CD8-positive, alpha-beta memory T cell (primary cell): ENCODE measurements at regions not wholly inside any gene's neighbourhood (a gene's known extent, or its start where the extent isn't known, plus 50 kb on each side); places are given as distances from the start of the nearest gene placed in this dataset.

ENCODE experiments used
- CTCF ChIA-PET: fragments of 350-600 bp; sonication (Branson Sonifier 250); formaldehyde crosslinking; loops from one replicate; lab custom pipeline; 2021; ENCODE audit warnings: antibody characterized with exemption; lab: Charles Lee
- POLR2A ChIA-PET: fragments of 350-600 bp; sonication (Branson Sonifier 250); formaldehyde crosslinking; loops from one replicate; lab custom pipeline; 2021; ENCODE audit warnings: antibody characterized with exemption; lab: Charles Lee
- DNase-seq, 5 donors: peaks; one replicate each; pipeline versions ENCODE4 v3.0.0 to v3.0.0-alpha.2; 2020 to 2022; ENCODE audit warnings: mixed read lengths in 1 of 5
- H3K27ac ChIP-seq: one replicate; pipeline ENCODE4 v1.7.0; 2013; ENCODE audit warnings: low read depth, mild to moderate bottlenecking, low read length, moderate library complexity
- H3K27me3 ChIP-seq: 2 replicates; pipeline ENCODE4 v1.7.0; 2013; ENCODE audit warnings: low read length, mild to moderate bottlenecking; ENCODE audit not compliant: insufficient read depth, poor library complexity, severe bottlenecking
- H3K36me3 ChIP-seq: 2 replicates; pipeline ENCODE4 v1.7.0; 2013; ENCODE audit warnings: mild to moderate bottlenecking, low read length, moderate library complexity; ENCODE audit not compliant: insufficient read depth
- H3K4me1 ChIP-seq: 2 replicates; pipeline ENCODE4 v1.7.0; 2013; ENCODE audit warnings: mild to moderate bottlenecking, low read length, moderate library complexity; ENCODE audit not compliant: insufficient read depth
- H3K4me3 ChIP-seq: 2 replicates; pipeline ENCODE4 v1.7.0; 2013; ENCODE audit warnings: mild to moderate bottlenecking, low read length
- H3K9me3 ChIP-seq: 2 replicates; pipeline ENCODE4 v1.7.0; 2013; ENCODE audit warnings: mild to moderate bottlenecking, low read length
- H3K27ac Mint-ChIP-seq, 8 donors: one replicate each; pipeline ENCODE4 v1.8.0; 2020 to 2021; ENCODE audit warnings: mixed read lengths in 8 of 8, mild to moderate bottlenecking in 6 of 8, inconsistent platforms in 3 of 8, moderate library complexity in 3 of 8
- H3K27me3 Mint-ChIP-seq, 2 donors: one replicate each; pipeline ENCODE4 v1.8.0; 2020 to 2021; ENCODE audit warnings: mixed read lengths in 2 of 2, mild to moderate bottlenecking in 1 of 2, moderate library complexity in 1 of 2
- H3K36me3 Mint-ChIP-seq, 3 donors: one replicate each; pipeline ENCODE4 v1.8.0; 2020 to 2021; ENCODE audit warnings: mixed read lengths in 3 of 3, inconsistent platforms in 1 of 3, mild to moderate bottlenecking in 1 of 3
- H3K4me1 Mint-ChIP-seq, 3 donors: one replicate each; pipeline ENCODE4 v1.8.0; 2020 to 2021; ENCODE audit warnings: mixed read lengths in 3 of 3, inconsistent platforms in 1 of 3, mild to moderate bottlenecking in 1 of 3
- H3K4me3 Mint-ChIP-seq, 7 donors: one replicate each; pipeline ENCODE4 v1.8.0; 2020 to 2021; ENCODE audit warnings: mixed read lengths in 7 of 7, mild to moderate bottlenecking in 6 of 7, moderate library complexity in 4 of 7, inconsistent platforms in 2 of 7
- H3K9me3 Mint-ChIP-seq, 5 donors: one replicate each; pipeline ENCODE4 v1.8.0; 2020 to 2022; ENCODE audit warnings: mixed read lengths in 5 of 5, mild to moderate bottlenecking in 3 of 5, moderate library complexity in 2 of 5, inconsistent platforms in 1 of 5

DNA sequence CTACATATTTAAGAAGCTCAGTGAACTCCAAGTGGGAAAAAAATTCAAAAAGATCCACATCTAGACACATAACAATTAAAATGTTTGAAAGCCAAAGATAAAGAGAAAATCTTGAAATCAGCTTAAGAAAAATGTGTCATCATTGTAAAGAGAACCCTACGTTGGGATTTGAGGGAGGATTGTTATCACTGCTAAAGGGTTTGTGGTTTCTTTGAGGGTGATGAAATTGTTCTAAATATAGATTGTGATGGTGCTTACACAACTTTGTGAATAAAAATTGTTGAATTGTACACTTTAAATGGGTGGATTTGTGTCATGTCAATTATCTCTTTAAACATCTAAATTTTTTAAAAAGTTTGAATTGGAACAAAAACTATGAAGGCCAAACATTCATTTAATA is 92.2 kb upstream of the ADAMTS19 start:
- no peaks in the 10 kb centered on the region for H3K27me3 Mint-ChIP-seq
- H3K36me3 Mint-ChIP-seq = peaks cover 0 to 5% (median 0%) of the 10 kb centered on the region in 3 donors
- no peaks in the 10 kb centered on the region for H3K36me3 ChIP-seq
- no peak overlapping the region for H3K4me3 Mint-ChIP-seq
- H3K27ac Mint-ChIP-seq = no peak overlapping the region
- no peak overlapping the region for H3K27ac ChIP-seq
- DNase-seq = no peak
- ChIA-PET POLR2A (no interaction called here), CTCF (no interaction called here)
- peaks cover 11 to 20% (median 18%) of the 10 kb centered on the region in 5 donors for H3K9me3 Mint-ChIP-seq
- no peaks in the 10 kb centered on the region for H3K4me1 Mint-ChIP-seq
- no peaks in the 10 kb centered on the region for H3K9me3 ChIP-seq
- H3K4me1 ChIP-seq = no peaks in the 10 kb centered on the region
- H3K4me3 ChIP-seq = no peak overlapping the region
- no peaks in the 10 kb centered on the region for H3K27me3 ChIP-seq

DNA sequence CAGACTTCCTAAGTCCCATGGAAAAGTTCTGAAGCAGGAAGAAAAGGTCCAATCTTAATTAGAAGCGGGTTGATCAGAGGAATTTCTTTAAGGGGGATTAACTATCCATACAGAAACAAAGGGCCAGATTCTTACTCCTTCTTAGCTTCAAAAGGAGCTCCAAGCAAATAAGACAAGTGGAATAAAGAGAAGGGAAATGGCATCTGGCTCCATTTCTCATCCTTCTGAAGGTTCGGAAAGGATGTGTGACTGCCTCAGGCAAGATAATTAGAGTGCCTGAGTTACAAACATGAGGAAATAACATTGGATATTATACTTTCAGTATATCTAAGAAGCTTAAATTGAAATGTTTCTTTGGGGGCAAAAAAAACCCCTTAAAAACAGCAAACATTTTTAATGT is 88.1 kb upstream of the ADAMTS19 start:
- Histone ChIP-seq H3K27ac (no peak overlapping the region), H3K4me1 (no peaks in the 10 kb centered on the region), H3K27me3 (no peaks in the 10 kb centered on the region), H3K36me3 (no peaks in the 10 kb centered on the region), H3K9me3 (no peaks in the 10 kb centered on the region), H3K4me3 (no peak overlapping the region)
- ChIA-PET POLR2A (no interaction called here), CTCF (no interaction called here)
- Mint-ChIP-seq H3K9me3 (peaks cover 0 to 7% (median 3%) of the 10 kb centered on the region in 5 donors), H3K4me3 (no peak overlapping the region), H3K4me1 (no peaks in the 10 kb centered on the region), H3K36me3 (no peaks in the 10 kb centered on the region), H3K27ac (no peak overlapping the region), H3K27me3 (no peaks in the 10 kb centered on the region)
- no peak for DNase-seq

DNA sequence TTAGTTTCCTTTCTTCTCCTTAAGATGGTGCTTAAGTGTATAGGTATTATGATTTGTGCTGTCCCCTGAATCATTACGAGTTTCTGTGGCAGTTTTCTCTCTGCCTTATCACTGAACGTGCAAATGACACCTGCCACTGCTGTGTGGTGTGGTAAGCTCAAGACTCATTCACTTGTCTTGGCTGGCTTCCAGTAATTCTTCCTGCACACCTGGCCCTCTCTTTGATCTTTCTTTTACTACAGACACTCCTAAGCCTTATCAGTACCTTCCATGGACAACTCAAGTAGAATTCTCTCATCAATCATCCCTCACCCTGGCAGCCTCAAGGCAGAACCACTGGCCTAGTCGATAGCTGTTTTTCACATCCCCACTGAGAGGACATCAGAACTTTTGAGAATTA is 82.6 kb upstream of the ADAMTS19 start:
- ChIA-PET POLR2A (no interaction called here), CTCF (no interaction called here)
- Mint-ChIP-seq H3K36me3 (no peaks in the 10 kb centered on the region), H3K9me3 (peaks cover 0 to 7% (median 0%) of the 10 kb centered on the region in 5 donors), H3K4me1 (no peaks in the 10 kb centered on the region), H3K4me3 (no peak overlapping the region), H3K27me3 (no peaks in the 10 kb centered on the region), H3K27ac (no peak overlapping the region)
- Histone ChIP-seq H3K36me3 (no peaks in the 10 kb centered on the region), H3K4me3 (no peak overlapping the region), H3K27me3 (no peaks in the 10 kb centered on the region), H3K27ac (no peak overlapping the region), H3K9me3 (no peaks in the 10 kb centered on the region), H3K4me1 (no peaks in the 10 kb centered on the region)
- DNase-seq = no peak

DNA sequence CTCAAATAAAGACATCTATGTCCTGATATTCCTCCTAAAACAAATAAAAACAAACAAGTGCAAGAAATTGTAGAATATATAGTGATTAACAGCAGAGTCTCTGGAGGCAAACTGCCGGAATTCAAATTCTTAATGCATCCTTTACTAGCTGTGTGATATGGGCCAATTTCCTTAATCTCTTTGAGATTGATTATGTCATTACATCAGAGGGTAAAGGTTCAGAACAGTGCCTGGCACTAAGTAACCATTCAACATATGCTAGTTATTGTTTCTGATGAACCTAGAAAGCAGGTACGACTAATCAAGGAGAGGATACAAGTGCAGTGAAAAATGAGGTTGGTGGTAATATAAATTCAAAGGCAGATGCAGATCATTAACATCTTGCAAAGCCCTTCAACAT is 81.1 kb upstream of the ADAMTS19 start:
- H3K9me3 Mint-ChIP-seq = peaks cover 0 to 13% (median 0%) of the 10 kb centered on the region in 5 donors
- no peak for DNase-seq
- CTCF ChIA-PET = no interaction called here
- no peaks in the 10 kb centered on the region for H3K36me3 ChIP-seq
- no peak overlapping the region for H3K4me3 ChIP-seq
- H3K27me3 ChIP-seq = no peaks in the 10 kb centered on the region
- no peak overlapping the region for H3K4me3 Mint-ChIP-seq
- H3K27me3 Mint-ChIP-seq = no peaks in the 10 kb centered on the region
- no peaks in the 10 kb centered on the region for H3K9me3 ChIP-seq
- H3K4me1 ChIP-seq = no peaks in the 10 kb centered on the region
- no peak overlapping the region for H3K27ac Mint-ChIP-seq
- no peak overlapping the region for H3K27ac ChIP-seq
- no peaks in the 10 kb centered on the region for H3K4me1 Mint-ChIP-seq
- H3K36me3 Mint-ChIP-seq = no peaks in the 10 kb centered on the region
- POLR2A ChIA-PET = no interaction called here

DNA sequence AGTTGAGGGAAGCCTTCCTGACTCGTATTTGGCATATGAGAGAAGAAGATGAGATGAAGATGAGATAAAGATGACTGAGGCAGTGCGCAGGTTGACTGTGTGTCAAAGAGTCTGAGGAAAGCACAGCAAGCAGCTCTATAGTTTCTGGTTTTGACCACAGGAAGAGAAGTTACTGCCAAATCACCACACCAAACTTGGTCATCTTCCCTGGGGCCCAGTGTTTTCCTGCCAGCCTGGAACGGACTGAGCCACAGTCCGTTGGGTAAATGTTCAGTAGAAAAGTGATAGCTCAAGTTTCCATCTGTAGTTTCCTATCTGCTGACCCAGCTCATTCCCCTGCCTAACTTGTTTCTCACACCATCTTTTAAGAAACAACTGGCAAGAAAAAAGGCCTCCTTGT is 80.7 kb upstream of the ADAMTS19 start:
- H3K27ac Mint-ChIP-seq = no peak overlapping the region
- H3K27ac ChIP-seq = no peak overlapping the region
- H3K4me3 ChIP-seq = no peak overlapping the region
- ChIA-PET CTCF (no interaction called here), POLR2A (no interaction called here)
- no peak for DNase-seq
- no peaks in the 10 kb centered on the region for H3K36me3 Mint-ChIP-seq
- peaks cover 0 to 10% (median 0%) of the 10 kb centered on the region in 5 donors for H3K9me3 Mint-ChIP-seq
- no peaks in the 10 kb centered on the region for H3K27me3 ChIP-seq
- H3K9me3 ChIP-seq = no peaks in the 10 kb centered on the region
- no peaks in the 10 kb centered on the region for H3K27me3 Mint-ChIP-seq
- no peaks in the 10 kb centered on the region for H3K4me1 ChIP-seq
- H3K36me3 ChIP-seq = no peaks in the 10 kb centered on the region
- no peak overlapping the region for H3K4me3 Mint-ChIP-seq
- no peaks in the 10 kb centered on the region for H3K4me1 Mint-ChIP-seq

DNA sequence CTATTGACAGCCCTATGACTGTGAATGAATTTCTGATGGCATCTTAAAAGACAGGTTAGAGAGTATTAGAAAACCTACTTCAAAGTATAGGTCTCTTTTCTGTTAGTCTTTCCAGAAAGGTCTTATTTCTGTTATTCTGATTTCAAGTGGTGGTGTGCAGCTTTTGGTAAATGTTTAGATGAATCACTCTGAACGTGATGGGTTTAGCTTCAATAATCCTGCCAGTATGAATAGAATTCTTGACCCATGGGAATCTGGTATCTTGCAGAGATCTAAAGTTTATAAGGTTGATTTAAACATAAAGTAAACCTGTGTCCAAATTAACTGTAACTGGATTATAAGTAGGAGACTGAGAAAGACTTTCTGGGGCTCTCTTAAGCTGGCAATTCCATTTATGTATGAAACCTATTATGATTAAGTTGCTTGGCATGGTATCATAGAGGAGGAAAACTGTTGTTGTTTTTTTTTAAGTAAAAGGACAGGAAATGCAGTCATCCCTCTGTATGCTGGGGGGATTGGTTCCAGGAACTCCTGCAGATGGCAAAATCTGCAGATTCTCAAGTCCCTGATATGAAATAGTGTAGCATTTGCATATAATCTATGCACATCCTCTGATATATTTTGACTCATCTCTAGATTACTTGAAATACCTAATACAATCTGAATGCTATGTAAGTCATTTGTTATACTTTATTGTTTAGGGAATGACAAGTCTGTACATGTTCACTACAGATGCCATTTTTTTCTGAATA is 77.0 kb upstream of the ADAMTS19 start:
- Mint-ChIP-seq H3K4me3 (no peak overlapping the region), H3K9me3 (peaks cover 0 to 10% (median 4%) of the 10 kb centered on the region in 5 donors), H3K27ac (no peak overlapping the region), H3K27me3 (no peaks in the 10 kb centered on the region), H3K4me1 (no peaks in the 10 kb centered on the region), H3K36me3 (peaks cover 0 to 8% (median 0%) of the 10 kb centered on the region in 3 donors)
- Histone ChIP-seq H3K27ac (no peak overlapping the region), H3K36me3 (no peaks in the 10 kb centered on the region), H3K4me1 (no peaks in the 10 kb centered on the region), H3K27me3 (no peaks in the 10 kb centered on the region), H3K4me3 (no peak overlapping the region), H3K9me3 (no peaks in the 10 kb centered on the region)
- POLR2A ChIA-PET = no interaction called here
- DNase-seq = no peak
- CTCF ChIA-PET = no interaction called here

DNA sequence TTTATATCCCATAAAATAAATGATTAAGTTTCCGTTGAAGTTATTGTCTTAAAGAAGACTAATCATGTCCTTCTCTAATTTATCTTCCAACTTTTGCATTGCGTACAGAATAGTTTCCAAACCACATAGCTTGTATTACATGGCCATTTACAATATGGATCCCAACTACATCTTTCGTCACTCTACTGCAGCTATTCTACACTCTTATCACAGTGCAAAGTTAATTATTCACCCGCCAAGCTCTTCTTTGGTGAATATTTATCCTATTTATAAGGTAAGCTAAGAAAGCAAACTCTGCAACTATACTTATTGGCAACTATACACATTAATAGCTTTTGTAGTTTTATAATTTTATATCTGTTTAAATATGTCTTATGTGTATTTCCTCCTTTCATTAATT is 75.9 kb upstream of the ADAMTS19 start:
- no peak overlapping the region for H3K4me3 ChIP-seq
- CTCF ChIA-PET = no interaction called here
- H3K9me3 ChIP-seq = no peaks in the 10 kb centered on the region
- Mint-ChIP-seq H3K27me3 (no peaks in the 10 kb centered on the region), H3K4me1 (no peaks in the 10 kb centered on the region), H3K4me3 (no peak overlapping the region), H3K27ac (no peak overlapping the region), H3K9me3 (peaks cover 0 to 10% (median 4%) of the 10 kb centered on the region in 5 donors), H3K36me3 (peaks cover 0 to 12% (median 0%) of the 10 kb centered on the region in 3 donors)
- POLR2A ChIA-PET = no interaction called here
- DNase-seq = no peak
- no peak overlapping the region for H3K27ac ChIP-seq
- H3K36me3 ChIP-seq = no peaks in the 10 kb centered on the region
- no peaks in the 10 kb centered on the region for H3K27me3 ChIP-seq
- no peaks in the 10 kb centered on the region for H3K4me1 ChIP-seq

DNA sequence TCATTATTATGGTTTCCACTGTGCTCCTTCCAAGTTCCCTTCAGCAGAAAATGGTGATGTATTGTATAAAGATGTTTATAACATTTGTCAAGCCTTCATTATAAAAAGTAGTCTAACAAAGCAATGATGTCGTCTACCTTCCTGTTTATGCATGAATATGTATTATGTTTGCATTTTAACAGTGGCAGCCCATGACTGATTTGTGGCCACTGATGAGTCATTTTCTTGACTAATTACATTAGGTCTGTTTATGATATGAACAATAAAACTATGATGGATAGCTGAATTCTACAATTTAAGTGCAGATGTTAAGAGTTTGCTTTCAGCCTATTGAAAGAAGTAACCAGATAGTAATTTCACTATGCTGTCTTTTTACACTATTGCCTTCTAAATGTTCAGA is 75.4 kb upstream of the ADAMTS19 start:
- Mint-ChIP-seq H3K27ac (no peak overlapping the region), H3K4me1 (no peaks in the 10 kb centered on the region), H3K4me3 (no peak overlapping the region), H3K27me3 (no peaks in the 10 kb centered on the region), H3K36me3 (peaks cover 0 to 12% (median 0%) of the 10 kb centered on the region in 3 donors), H3K9me3 (peaks cover 0 to 10% (median 4%) of the 10 kb centered on the region in 5 donors)
- Histone ChIP-seq H3K9me3 (no peaks in the 10 kb centered on the region), H3K27me3 (no peaks in the 10 kb centered on the region), H3K4me3 (no peak overlapping the region), H3K4me1 (no peaks in the 10 kb centered on the region), H3K36me3 (no peaks in the 10 kb centered on the region), H3K27ac (no peak overlapping the region)
- DNase-seq = no peak
- ChIA-PET CTCF (no interaction called here), POLR2A (no interaction called here)
